Naive B cell (primary cell): ENCODE measurements at regions not wholly inside any gene's neighbourhood (a gene's known extent, or its start where the extent isn't known, plus 50 kb on each side); places are given as distances from the start of the nearest gene placed in this dataset.
A peak's percentile ranks its signal among the peaks of the same experiment; 100 is the strongest.

Experiments
- ATAC-seq, 2 donors: fragments of 150-1000 bp; cut with Tn5 transposase; 2 replicates each; pipeline ENCODE4 v1.10.0; 2021; ENCODE audit warnings: low read depth in 2 of 2, mild to moderate bottlenecking in 2 of 2, moderate library complexity in 2 of 2
- DNase-seq: peaks from one replicate; pipeline ENCODE4 v3.0.0; 2022
- H3K27ac Mint-ChIP-seq, 6 donors: one replicate each; pipeline ENCODE4 v1.8.0; 2020 to 2022; ENCODE audit warnings: mild to moderate bottlenecking in 6 of 6, mixed read lengths in 6 of 6, moderate library complexity in 5 of 6, inconsistent platforms in 2 of 6
- H3K27me3 Mint-ChIP-seq, 3 donors: one replicate each; pipeline ENCODE4 v1.8.0; 2021 to 2022; ENCODE audit warnings: mixed read lengths in 3 of 3, mild to moderate bottlenecking in 1 of 3
- H3K36me3 Mint-ChIP-seq, 2 donors: one replicate each; pipeline ENCODE4 v1.8.0; 2020 to 2022; ENCODE audit warnings: mixed read lengths in 2 of 2, inconsistent platforms in 1 of 2, mild to moderate bottlenecking in 1 of 2
- H3K4me1 Mint-ChIP-seq, 3 donors: one replicate each; pipeline ENCODE4 v1.8.0; 2020 to 2022; ENCODE audit warnings: mixed read lengths in 3 of 3, inconsistent platforms in 1 of 3, mild to moderate bottlenecking in 1 of 3, moderate library complexity in 1 of 3
- H3K4me3 Mint-ChIP-seq, 8 donors: one replicate each; pipeline ENCODE4 v1.8.0; 2020 to 2022; ENCODE audit warnings: mild to moderate bottlenecking in 8 of 8, mixed read lengths in 8 of 8, moderate library complexity in 8 of 8, inconsistent platforms in 2 of 8
- H3K9me3 Mint-ChIP-seq, 7 donors: one replicate each; pipeline ENCODE4 v1.8.0; 2020 to 2022; ENCODE audit warnings: mixed read lengths in 7 of 7, mild to moderate bottlenecking in 5 of 7, inconsistent platforms in 2 of 7, moderate library complexity in 1 of 7

GRCh38 chr3:31262201-31262600, 270.5 kb upstream of the STT3B start:
- no peaks in the 10 kb centered on the region for H3K27me3 Mint-ChIP-seq
- H3K27ac Mint-ChIP-seq, result no peak overlapping the region
- H3K9me3 Mint-ChIP-seq, result peaks cover 0 to 21% (median 4%) of the 10 kb centered on the region in 7 donors
- peaks cover 0 to 5% of the 10 kb centered on the region in 2 donors for H3K36me3 Mint-ChIP-seq
- ATAC-seq (no peak), DNase-seq (no peak)
- no peak overlapping the region for H3K4me3 Mint-ChIP-seq
- peaks cover 0 to 4% (median 0%) of the 10 kb centered on the region in 3 donors for H3K4me1 Mint-ChIP-seq

GRCh38 chr3:31263897-31264296, 268.8 kb upstream of the STT3B start:
- no peak for DNase-seq
- Mint-ChIP-seq H3K27ac (no peak overlapping the region), H3K9me3 (peaks cover 0 to 21% (median 4%) of the 10 kb centered on the region in 7 donors), H3K4me3 (no peak overlapping the region), H3K27me3 (no peaks in the 10 kb centered on the region), H3K4me1 (peaks cover 0 to 9% (median 0%) of the 10 kb centered on the region in 3 donors), H3K36me3 (peaks cover 0 to 5% of the 10 kb centered on the region in 2 donors)
- ATAC-seq, result no peak

- ATAC-seq (peak; percentile 49 to 72), DNase-seq (peak; percentile 7)
- Mint-ChIP-seq H3K27ac (no peak overlapping the region), H3K4me1 (peaks cover 0 to 9% (median 0%) of the 10 kb centered on the region in 3 donors), H3K27me3 (peaks cover 0 to 7% (median under 1%) of the 10 kb centered on the region in 3 donors), H3K4me3 (no peak overlapping the region), H3K9me3 (peaks cover 0 to 2% (median 0%) of the 10 kb centered on the region in 7 donors), H3K36me3 (peaks cover 0 to 2% of the 10 kb centered on the region in 2 donors)
Measured at GRCh38 chr3:31265646-31266428, 266.9 kb upstream of the STT3B start.

- Mint-ChIP-seq H3K27me3 (peaks cover 4 to 12% (median 12%) of the 10 kb centered on the region in 3 donors), H3K4me3 (no peak overlapping the region), H3K9me3 (peaks cover 0 to 2% (median 0%) of the 10 kb centered on the region in 7 donors), H3K36me3 (no peaks in the 10 kb centered on the region), H3K27ac (no peak overlapping the region), H3K4me1 (peaks cover 0 to 9% (median 5%) of the 10 kb centered on the region in 3 donors)
- ATAC-seq (peak; percentile 34 to 39), DNase-seq (no peak)
Measured at GRCh38 chr3:31268868-31269267, 263.9 kb upstream of the STT3B start.

GRCh38 chr3:31270010-31270409, 262.7 kb upstream of the STT3B start:
- no peaks in the 10 kb centered on the region for H3K36me3 Mint-ChIP-seq
- no peak overlapping the region for H3K27ac Mint-ChIP-seq
- peaks cover 4 to 17% (median 12%) of the 10 kb centered on the region in 3 donors for H3K27me3 Mint-ChIP-seq
- no peak overlapping the region for H3K4me3 Mint-ChIP-seq
- DNase-seq, result no peak
- H3K4me1 Mint-ChIP-seq, result peaks cover 0 to 9% (median 5%) of the 10 kb centered on the region in 3 donors
- H3K9me3 Mint-ChIP-seq, result peaks cover 0 to 2% (median 0%) of the 10 kb centered on the region in 7 donors
- ATAC-seq, result no peak

- no peaks in the 10 kb centered on the region for H3K36me3 Mint-ChIP-seq
- peaks cover 4 to 17% (median 12%) of the 10 kb centered on the region in 3 donors for H3K27me3 Mint-ChIP-seq
- peaks cover 0 to 5% (median 0%) of the 10 kb centered on the region in 3 donors for H3K4me1 Mint-ChIP-seq
- DNase-seq (no peak), ATAC-seq (no peak)
- H3K27ac Mint-ChIP-seq, result peak overlapping the region in 1 of 6 donors; percentile 31
- no peaks in the 10 kb centered on the region for H3K9me3 Mint-ChIP-seq
- H3K4me3 Mint-ChIP-seq, result no peak overlapping the region
Measured at GRCh38 chr3:31274326-31275024, 258.2 kb upstream of the STT3B start.

- Mint-ChIP-seq H3K27ac (peak overlapping the region in 1 of 6 donors; percentile 8), H3K4me1 (peaks cover 0 to 5% (median 0%) of the 10 kb centered on the region in 3 donors)
Measured at GRCh38 chr3:31275038-31275572, 257.6 kb upstream of the STT3B start.

GRCh38 chr3:31275583-31275982, 257.1 kb upstream of the STT3B start:
- H3K9me3 Mint-ChIP-seq, result no peaks in the 10 kb centered on the region
- no peaks in the 10 kb centered on the region for H3K36me3 Mint-ChIP-seq
- no peak for ATAC-seq
- peaks cover 4 to 12% (median 10%) of the 10 kb centered on the region in 3 donors for H3K27me3 Mint-ChIP-seq
- no peak for DNase-seq
- peaks cover 0 to 5% (median 0%) of the 10 kb centered on the region in 3 donors for H3K4me1 Mint-ChIP-seq
- no peak overlapping the region for H3K4me3 Mint-ChIP-seq
- H3K27ac Mint-ChIP-seq, result no peak overlapping the region

More at GRCh38 chr3:31275038-31275572, 257.6 kb upstream of the STT3B start:
- Mint-ChIP-seq H3K36me3 (no peaks in the 10 kb centered on the region), H3K4me3 (no peak overlapping the region), H3K27me3 (peaks cover 4 to 12% (median 12%) of the 10 kb centered on the region in 3 donors), H3K9me3 (no peaks in the 10 kb centered on the region)
- ATAC-seq (no peak), DNase-seq (no peak)

- H3K4me1 Mint-ChIP-seq, result no peaks in the 10 kb centered on the region
- no peaks in the 10 kb centered on the region for H3K36me3 Mint-ChIP-seq
- H3K9me3 Mint-ChIP-seq, result peaks cover 0 to 2% (median 0%) of the 10 kb centered on the region in 7 donors
- no peak for DNase-seq
- no peak overlapping the region for H3K4me3 Mint-ChIP-seq
- H3K27ac Mint-ChIP-seq, result no peak overlapping the region
- no peak for ATAC-seq
- peaks cover 0 to 5% (median 0%) of the 10 kb centered on the region in 3 donors for H3K27me3 Mint-ChIP-seq
Measured at GRCh38 chr3:31277582-31277981, 255.1 kb upstream of the STT3B start.

GRCh38 chr3:31278532-31278931, 254.2 kb upstream of the STT3B start:
- Mint-ChIP-seq H3K4me3 (no peak overlapping the region), H3K9me3 (peaks cover 0 to 4% (median 0%) of the 10 kb centered on the region in 7 donors), H3K27ac (no peak overlapping the region), H3K27me3 (peaks cover 0 to 5% (median 0%) of the 10 kb centered on the region in 3 donors), H3K36me3 (no peaks in the 10 kb centered on the region), H3K4me1 (no peaks in the 10 kb centered on the region)
- no peak for DNase-seq
- ATAC-seq, result no peak

GRCh38 chr3:31284776-31285175, 247.9 kb upstream of the STT3B start:
- ATAC-seq, result no peak
- H3K36me3 Mint-ChIP-seq, result no peaks in the 10 kb centered on the region
- H3K27me3 Mint-ChIP-seq, result no peaks in the 10 kb centered on the region
- no peak for DNase-seq
- no peak overlapping the region for H3K4me3 Mint-ChIP-seq
- H3K27ac Mint-ChIP-seq, result no peak overlapping the region
- H3K9me3 Mint-ChIP-seq, result peaks cover 0 to 4% (median 0%) of the 10 kb centered on the region in 7 donors
- peaks cover 0 to 5% (median 3%) of the 10 kb centered on the region in 3 donors for H3K4me1 Mint-ChIP-seq

GRCh38 chr3:31285833-31286486, 246.8 kb upstream of the STT3B start:
- DNase-seq (no peak), ATAC-seq (no peak)
- H3K4me1 Mint-ChIP-seq, result peaks cover 0 to 5% (median 3%) of the 10 kb centered on the region in 3 donors
- H3K27me3 Mint-ChIP-seq, result no peaks in the 10 kb centered on the region
- H3K36me3 Mint-ChIP-seq, result no peaks in the 10 kb centered on the region
- peaks cover 0 to 4% (median 0%) of the 10 kb centered on the region in 7 donors for H3K9me3 Mint-ChIP-seq
- no peak overlapping the region for H3K4me3 Mint-ChIP-seq
- no peak overlapping the region for H3K27ac Mint-ChIP-seq

GRCh38 chr3:31288224-31288623, 244.5 kb upstream of the STT3B start:
- Mint-ChIP-seq H3K9me3 (peaks cover 0 to 2% (median 0%) of the 10 kb centered on the region in 7 donors), H3K27me3 (no peaks in the 10 kb centered on the region), H3K4me3 (no peak overlapping the region), H3K4me1 (peaks cover 0 to 5% (median 3%) of the 10 kb centered on the region in 3 donors), H3K36me3 (no peaks in the 10 kb centered on the region), H3K27ac (peak overlapping the region in 2 of 6 donors; percentile 9 to 49)
- ATAC-seq (no peak), DNase-seq (no peak)
